Activated CD8-positive, alpha-beta memory T cell treated with anti-CD3 and anti-CD28 coated beads, Interleukin-2, amount 50 U/mL, for 24 hours (primary cell): ENCODE measurements at regions not wholly inside any gene's neighbourhood (a gene's known extent, or its start where the extent isn't known, plus 50 kb on each side); places are given as distances from the start of the nearest gene placed in this dataset.

Experiments used
- DNase-seq: peaks from one replicate; pipeline ENCODE4 v3.0.0-alpha.2; 2020; ENCODE audit errors: extremely low read depth

DNA sequence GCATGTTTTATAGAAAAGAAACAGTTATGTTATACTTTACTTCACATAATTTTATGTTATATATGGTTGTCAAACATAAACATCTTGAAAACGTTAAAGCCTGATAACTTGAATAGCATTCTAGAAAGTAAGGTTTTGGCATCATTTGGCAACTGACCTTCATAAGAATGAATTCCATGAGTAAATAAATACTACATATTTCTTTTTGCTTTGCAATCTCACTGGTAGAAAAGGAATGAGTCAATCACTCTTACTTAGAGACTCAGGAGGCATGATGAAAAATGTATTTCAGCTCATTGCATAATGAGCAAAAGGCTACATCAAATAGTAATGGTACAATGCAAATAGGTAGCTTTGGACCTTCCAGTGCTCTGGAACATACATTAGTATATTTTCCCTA, 1381.9 kb downstream of the EFNB2 start:
- no peak for DNase-seq

DNA sequence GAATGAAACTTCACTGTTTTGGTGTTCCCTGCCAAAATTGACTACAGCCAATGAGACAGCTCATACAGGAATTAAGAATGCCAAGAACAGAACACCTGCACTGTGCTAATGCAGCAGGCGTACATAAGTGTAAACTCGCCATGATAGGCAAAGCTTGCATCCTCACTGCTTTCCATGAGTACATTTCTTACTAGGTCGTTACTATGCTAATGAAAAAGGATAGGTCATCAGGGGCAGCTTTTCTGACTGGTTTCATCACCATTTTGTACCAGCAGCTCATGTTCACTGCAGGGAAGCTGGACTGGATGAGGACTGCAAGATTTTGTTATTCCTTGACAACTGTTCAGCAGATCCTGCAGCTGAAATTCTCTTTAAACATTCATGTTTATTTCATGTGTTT, 1383.8 kb downstream of the EFNB2 start:
- no peak for DNase-seq

DNA sequence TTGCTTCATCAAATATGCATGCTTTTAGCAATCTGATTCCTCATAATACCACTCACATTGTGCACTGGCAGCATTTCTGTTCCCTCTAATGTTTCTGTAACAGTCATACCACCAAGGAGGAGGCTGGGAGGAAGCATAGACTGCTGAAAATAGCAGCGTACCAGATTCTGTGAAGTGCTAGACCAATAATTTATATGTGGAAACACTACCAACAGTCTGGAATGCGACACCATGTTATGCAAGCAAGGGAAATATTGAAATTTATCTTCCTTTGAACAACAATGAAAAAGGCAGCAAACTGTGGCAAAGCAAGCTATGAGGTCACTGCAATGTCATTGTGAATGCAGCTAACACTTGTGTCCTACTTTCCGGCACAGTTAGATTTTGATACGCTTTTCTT, 1388.0 kb downstream of the EFNB2 start:
- no peak for DNase-seq

DNA sequence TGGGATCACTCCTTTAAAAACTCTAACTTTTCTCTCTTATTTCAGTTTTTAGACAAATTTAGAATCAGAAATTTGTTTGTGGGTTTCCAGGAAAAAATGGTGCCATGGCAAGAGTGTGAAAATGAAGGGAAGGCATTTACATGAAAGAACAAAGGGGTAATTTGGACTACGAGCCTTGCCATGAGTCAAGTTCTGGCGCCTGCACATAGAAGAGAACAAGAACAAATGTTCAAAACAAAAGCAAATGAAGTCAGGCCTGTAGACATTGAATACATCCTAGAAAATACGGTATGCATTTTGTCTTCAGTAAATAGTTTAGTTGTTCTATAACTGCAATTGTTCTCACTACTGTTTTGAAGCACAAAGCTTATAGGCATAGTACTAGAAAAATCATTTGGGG, 1390.5 kb downstream of the EFNB2 start:
- no peak for DNase-seq

DNA sequence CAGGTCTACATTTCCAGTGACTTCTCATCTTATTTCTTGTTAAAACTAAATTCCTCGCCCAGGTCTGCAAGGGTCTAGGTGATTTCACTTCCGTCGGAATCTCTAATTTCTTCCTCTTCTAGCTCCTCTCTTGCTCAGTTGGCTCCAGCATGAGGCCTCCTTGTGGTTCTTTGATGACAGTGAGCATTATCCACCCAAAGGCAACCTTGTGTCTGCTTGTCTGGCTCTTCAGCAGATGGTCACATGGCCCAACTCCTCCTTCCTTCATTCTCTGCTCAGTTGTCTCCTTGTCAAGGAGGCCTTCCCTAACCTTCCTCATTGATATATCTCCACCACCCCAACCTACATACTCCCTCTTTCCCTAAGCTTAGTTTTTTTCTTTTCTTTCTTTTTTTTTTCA, 1391.4 kb downstream of the EFNB2 start:
- no peak for DNase-seq

DNA sequence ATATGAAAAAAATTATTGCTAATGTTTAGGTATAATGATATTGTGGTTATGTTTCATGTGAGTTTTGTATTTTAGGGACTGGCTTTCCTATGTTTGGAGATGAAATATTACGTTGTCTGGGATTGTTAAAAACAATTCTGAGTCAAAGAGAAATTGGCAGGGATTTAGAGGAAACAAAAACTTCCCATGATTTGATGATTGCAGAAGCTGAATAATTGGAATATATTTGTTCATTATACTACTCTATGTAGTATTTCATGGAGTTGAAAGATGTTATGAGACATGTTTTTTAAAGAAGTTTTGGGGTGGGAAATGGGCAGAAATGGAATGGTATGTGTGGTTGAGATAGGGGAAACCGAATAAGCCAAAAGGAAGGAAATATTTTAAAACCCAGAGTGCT, 1392.9 kb downstream of the EFNB2 start:
- DNase-seq = no peak

DNA sequence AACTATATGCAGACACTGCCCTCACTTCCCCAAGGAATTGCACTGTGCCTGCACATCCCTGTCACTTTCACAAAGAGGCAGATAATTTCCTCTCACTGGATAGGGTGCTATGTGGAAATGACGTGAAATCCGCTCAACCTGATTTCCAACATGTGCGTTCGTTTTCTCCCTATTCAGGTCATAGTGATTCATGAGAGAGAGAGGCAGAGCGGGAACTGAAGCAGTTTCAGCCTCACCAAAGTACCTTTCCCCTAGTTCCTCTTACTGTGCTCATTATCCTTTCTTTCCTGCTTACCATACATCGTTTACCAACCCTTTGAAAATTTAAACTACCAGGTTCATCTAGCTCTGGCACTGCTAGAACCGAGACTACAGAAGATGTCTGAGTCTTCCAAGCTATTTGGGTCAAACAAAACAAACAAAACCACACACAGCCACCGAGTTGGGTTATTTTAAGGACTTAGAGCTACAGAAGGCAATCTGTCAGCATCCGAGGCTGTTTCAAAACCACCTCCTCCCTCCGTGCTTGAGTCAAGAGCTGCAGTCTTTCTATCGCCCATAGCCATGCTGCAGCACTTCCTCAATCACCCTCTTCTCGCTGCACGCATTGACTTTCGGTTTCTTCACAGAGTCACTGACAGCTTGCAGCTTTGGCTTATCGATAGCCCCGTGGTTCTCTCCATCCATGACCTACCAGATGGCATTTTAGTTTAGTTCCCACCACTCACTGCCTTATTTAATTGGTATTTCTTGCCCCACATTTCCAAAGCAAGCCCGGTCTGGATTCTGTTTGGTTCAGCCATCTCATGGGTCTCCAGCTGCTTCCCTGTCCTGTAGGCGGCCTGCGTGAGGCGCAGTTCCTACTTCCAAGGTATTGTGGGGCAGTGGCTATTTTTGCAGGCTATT, 1395.8 kb downstream of the EFNB2 start:
- peak; percentile 2 for DNase-seq

DNA sequence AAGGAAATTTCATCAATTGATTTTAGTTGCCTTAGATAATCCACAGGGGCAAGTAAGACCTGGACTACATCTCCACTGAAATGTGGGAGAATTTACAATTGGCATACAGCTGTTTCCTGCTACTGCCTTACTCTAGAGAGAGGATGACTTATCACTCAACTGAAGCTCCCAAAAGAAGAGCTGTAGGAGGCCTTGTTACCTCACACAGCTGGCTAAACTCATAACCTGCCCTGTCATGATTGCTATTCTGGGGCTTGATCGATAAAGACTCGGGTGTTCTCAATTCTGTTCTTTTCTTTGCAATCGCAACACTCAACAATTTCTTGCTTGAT, 1396.4 kb downstream of the EFNB2 start:
- no peak for DNase-seq

DNA sequence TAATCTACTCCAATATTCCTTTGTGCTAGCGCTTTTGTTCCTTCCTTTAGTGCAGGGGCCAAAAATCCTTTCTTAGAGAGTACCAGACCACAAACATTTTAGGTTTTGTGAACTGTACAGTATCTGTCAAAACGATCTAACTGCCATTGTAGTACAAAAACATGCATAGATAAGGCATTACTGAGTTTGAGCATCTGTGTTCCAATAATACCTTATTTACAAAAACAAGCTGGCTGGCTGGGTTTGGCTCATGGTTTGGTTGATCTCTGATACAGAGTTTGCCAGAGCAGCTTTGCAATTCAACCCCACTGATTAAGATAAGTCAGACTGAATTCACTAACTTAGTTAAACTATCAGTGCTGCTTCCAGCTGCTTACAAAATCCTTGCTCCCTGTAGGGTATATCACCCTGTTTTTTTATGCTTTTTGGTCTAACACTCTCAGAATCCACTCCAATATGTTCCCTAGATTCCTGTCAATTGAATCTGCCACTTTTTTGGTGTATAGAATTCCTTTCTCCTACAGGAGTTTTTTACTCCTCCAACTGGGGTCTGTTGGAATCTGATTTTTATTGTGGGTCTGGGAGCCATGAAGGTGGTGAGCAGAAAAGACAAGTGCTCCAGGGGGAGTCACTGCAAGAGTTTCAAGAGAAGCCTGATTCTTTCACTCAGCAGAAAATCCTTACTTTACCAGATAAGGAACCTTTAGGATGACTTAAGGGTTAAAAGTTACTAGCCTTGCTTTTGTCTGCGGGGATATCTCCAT, 1399.4 kb downstream of the EFNB2 start:
- DNase-seq = no peak

DNA sequence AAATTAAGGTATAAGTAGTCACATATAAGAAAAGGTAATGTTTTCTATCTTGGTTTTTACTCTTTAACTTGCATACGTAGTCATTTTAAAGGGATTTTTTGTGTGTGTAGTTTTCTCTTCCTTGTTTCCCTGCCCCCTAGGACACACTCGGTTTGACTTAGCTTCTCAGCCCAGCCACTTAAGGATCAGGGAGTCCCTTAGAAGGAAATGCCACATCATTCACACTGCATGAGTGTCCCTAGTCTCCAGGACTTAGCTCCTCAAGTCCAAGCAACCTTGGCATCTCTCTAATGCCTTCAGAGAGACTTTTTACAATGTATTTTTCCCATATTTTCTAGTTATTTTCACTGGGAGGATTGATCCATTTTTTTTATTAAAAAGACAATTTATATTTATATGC, 1407.7 kb downstream of the EFNB2 start:
- DNase-seq = no peak

DNA sequence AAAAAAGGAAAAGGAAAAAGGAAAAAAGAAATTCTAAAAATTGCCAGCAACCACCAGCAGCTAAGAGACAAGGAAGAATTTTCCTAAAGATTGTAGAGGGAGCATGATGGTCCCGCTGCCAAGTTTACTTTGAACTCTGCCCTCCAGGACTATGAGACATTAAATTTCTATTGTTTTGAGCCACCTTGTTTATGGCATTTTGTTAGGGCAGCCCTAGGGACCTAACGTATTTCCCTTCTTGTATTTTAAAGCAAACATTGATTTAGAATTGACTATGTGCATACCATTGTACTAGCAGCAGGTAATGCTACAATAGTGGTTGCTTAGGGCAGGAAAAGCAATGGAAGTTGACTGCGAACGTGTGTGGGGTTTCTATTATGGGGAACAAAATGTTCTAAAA, 1414.2 kb downstream of the EFNB2 start:
- DNase-seq = no peak

DNA sequence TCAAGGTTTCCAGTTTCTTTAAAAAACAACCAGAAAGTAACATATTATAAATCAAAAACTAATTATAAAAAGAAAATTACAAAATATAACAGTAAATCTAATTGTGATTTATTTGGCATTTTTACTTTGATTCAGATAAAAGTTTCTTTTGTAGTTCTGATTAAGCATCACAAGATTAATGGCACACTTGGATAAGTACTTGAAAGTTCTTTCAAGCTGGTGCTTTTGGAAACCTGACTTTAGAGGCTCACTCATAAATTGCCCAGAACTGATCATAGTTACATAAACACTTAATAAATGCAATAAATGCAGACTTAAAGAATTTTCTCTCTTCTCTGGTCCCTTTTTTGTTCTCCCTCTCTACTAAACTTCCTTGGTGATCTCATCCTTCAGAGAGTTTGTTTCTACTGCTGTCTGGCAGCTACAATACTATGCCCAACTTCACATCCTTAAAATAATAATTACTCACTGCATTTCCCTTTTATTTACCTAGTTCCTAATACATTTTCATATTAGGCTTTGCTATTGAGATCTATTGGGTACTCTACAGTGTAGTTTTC, 1417.0 kb downstream of the EFNB2 start:
- DNase-seq = no peak

DNA sequence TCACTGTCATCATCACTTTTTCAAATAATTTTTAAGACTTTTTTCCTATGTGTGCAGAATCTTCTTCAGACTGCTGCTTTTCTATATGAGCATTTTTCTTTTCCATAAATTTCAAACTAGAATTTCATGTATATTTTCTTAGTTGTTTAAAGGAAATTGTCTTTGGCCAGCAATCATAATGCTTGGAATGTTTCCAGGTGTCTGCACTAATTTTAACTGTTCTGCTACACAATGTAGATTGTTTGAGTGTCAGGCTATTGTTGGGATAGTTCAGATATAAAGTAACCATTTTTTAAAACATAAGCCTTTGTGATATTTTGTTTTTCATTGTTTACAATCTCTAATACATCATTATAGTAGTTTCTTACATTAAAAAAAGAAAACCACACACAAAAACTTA, 1418.5 kb downstream of the EFNB2 start:
- no peak for DNase-seq

DNA sequence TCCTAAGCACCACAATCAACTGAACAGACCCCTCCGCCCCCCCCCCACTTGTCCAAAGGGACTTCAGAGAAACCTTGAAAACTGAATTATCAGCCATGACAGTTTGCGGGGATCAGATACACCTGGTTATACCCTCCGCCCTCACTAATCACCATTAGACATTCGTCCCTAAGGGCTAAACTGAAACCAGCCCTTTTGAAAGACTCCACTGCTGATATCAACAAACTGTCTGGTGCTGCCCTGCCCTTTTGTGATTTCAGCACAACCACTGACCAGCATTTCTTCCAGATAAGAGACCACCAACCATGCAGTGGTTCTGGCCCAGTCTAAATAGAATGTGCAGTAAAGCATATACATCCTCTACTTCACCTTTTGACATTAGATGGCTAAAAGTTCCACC, 1422.9 kb downstream of the EFNB2 start:
- no peak for DNase-seq

DNA sequence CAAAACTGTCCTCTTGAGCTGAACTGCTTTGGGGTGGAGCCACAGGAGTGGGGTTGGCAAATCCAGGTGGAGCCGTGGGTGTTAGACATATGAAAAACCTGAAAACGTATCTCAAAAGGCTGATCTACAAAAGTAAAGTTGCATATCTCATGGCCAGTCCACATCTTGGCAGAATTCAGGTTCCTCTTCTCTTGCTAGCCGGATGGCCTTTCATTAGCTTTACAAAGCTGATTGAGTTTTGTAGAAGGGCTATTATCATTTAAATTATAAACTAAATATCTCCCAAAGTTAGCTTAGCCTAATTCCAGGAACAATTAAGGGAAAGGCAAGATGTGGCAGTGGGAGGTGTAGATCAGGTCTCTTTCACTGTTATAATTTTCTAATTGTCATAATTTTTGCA, 1427.7 kb downstream of the EFNB2 start:
- no peak for DNase-seq

DNA sequence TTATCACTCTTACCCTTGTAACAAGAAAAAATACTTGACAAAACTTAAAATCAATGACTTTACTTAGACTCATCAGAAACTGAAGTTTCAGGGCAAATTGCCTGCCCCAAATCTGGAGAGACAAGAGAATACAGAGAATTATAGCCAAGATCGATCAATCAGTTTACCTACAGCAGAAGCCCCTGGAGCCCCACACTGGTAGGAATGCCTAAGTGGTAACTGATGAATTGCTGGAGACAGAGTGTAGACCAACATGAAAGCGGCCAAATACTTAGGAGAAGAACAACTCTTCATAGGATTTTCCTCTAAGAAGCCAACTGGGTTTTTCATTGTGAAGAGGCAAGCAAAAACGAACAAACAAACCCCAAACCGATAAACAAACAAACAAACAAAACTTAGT, 1430.0 kb downstream of the EFNB2 start:
- no peak for DNase-seq

DNA sequence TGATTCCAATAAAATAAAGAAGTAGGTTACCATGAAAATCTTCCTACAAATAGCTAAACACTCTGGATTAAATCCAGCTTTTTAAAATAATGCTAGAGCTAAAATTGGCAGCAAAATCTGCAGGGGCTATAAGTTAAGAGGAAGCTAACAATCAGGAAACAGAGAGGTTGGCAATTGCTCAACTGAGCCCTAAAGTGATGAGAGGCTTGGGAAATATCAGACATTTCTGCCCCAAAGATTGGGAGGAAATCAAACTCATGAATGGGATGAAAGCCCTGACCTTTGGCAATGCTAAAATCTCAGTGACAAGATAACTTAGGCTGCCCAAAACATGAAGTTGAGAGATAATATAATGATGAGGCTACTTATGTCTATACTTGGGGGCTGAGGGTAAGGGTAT, 1437.9 kb downstream of the EFNB2 start:
- no peak for DNase-seq

DNA sequence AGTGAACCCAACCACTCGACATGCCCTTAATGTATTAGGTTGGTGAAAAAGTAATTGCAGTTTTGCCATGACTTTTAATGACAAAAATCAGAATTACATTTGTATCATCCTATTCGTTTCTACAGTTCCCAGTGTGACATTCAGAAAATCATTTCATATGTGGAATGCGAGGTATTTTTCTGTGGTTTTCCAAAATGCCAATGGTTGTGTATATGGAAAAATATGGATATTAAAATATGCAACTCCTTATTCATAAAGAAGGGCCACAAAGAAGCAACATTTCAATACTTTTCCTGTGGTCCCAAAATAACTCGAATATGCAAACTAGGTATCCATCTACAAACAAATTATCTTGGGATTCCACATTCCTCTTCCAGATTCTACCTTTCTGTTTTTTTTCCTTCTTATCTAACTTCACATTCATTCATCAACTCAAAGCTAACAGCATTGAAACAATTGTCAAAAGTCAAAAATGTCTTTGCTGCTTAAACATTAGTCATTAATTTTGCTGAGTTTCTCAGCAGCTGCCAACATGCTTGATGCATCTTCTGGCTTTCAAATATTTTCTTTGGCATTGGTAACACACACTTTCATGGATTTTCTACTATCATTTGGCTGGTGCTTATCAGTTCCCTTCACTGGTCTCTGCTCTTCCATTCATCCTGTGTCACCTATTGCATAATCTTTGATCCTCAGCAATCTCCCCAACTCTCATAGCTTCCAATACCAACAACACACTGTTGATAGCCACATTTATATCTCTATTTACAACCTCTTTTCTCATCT, 1445.4 kb downstream of the EFNB2 start:
- no peak for DNase-seq

DNA sequence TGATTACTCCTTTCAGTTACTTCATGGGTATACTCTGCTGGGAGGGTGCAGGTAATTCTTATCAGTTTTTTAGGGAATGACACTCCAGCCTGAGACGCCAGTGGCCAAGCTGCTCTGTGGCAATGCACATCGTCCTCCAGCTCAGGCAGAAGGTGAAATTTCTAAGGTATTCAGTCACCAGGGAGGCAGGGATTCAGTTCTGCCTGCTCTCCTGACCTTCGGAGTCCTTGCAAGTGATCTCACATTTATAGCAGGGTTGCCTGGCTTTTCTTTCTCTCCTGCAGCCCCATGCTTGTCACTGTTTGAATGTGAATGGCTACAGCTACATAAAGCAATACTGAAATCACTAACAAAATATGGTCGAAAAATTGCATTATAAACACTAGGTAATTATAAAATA, 1447.5 kb downstream of the EFNB2 start:
- DNase-seq = no peak

DNA sequence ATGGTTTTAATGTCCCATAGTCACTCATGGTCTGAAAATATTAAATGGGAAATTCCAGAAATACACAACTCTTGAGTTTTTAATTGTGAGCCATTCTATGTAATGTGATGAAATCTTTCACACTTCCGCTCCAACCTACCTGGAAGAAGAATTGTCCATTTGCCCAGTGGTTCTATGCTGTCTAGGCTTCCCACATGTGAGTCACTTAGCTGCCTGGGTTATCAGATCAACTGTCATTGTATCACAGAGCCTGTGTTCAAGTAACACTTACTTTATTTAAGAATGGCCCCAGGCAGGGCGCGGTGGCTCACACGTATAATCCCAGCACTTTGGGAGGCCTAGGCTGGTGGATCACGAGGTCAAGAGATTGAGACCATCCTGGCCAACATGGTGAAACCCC, 1450.5 kb downstream of the EFNB2 start:
- DNase-seq = no peak

DNA sequence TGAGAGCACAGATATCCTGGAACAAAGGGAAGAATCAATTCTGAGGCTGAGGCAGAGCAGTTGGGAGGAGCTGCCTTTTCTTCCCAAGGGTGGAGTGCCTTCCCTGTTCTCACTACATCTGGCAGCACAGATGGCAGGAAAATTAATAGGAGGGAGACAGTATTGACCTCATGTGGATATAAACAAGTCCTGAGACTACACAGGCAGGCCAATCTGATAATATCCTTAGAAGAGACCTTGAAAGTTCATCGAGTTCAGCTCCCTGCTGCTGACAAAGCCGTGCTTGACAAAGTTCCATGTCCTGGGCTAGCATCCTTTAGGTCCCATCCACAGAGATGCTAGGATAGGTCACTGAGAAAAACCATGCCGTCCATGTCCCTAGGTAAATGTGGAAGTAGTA, 1451.5 kb downstream of the EFNB2 start:
- DNase-seq = no peak

DNA sequence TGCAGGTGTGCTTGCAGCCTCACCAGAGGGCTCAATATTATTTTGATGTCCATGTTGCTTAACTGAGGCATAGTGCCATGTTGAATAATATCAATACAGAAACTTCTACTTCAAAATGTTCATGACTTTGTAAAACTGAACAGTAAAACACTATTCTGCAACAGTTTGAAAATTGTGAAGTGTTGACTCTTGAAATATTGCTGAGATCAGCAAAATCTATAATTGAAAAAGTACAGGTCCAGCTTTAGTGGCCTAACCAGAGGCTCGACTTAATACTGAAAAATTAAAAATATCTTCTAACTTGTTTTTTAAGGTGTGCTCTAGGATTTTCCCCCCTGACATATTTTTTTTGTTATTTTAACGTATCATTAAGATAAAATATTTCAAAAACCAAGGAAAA, 1460.7 kb downstream of the EFNB2 start:
- no peak for DNase-seq
